ENCODE measurements at regions not wholly inside any gene's neighbourhood (a gene's known extent, or its start where the extent isn't known, plus 50 kb on each side); places are given as distances from the start of the nearest gene placed in this dataset.
A peak's percentile ranks its signal among the peaks of the same experiment; 100 is the strongest.

DNA sequence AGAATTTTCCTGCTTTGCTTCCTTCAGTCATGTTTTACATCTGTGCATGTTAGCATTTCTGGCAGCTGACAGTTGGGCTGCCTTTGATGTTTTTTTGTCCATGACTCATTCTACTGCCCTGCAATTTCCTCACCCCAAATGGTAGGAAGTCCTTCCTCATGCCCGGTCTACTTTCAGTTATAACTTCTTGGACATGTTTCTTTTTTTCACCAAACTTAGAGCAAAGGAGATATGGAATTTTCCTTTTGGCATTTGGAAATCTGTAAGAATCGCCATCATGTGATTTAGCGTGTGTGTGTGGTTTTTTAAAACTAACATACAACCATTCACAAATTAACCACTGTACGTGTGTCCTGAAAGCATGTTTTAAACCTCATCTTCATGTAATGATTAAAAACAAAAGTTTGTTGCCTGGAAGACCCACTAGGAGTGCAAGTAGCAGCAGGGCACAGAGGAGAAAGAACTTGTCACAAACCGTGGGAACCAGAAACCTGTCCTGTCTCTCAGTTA is 430.7 kb upstream of the CFAP20DC start (continued):
- TF ChIP-seq, protein P1, sequence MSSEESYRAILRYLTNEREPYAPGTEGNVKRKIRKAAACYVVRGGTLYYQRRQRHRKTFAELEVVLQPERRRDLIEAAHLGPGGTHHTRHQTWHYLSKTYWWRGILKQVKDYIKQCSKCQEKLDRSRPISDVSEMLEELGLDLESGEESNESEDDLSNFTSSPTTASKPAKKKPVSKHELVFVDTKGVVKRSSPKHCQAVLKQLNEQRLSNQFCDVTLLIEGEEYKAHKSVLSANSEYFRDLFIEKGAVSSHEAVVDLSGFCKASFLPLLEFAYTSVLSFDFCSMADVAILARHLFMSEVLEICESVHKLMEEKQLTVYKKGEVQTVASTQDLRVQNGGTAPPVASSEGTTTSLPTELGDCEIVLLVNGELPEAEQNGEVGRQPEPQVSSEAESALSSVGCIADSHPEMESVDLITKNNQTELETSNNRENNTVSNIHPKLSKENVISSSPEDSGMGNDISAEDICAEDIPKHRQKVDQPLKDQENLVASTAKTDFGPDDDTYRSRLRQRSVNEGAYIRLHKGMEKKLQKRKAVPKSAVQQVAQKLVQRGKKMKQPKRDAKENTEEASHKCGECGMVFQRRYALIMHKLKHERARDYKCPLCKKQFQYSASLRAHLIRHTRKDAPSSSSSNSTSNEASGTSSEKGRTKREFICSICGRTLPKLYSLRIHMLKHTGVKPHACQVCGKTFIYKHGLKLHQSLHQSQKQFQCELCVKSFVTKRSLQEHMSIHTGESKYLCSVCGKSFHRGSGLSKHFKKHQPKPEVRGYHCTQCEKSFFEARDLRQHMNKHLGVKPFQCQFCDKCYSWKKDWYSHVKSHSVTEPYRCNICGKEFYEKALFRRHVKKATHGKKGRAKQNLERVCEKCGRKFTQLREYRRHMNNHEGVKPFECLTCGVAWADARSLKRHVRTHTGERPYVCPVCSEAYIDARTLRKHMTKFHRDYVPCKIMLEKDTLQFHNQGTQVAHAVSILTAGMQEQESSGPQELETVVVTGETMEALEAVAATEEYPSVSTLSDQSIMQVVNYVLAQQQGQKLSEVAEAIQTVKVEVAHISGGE (CRISPR knock-in tag; IDR thresholded peaks at IDR 0.05), result no peak
- TF ChIP-seq MXI1 (IDR thresholded peaks at IDR 0.05; ENCODE audit: low read depth, low read length), result no peak
- peak; percentile 39 to 56; a peak in 2 of 4 replicates for TF ChIP-seq EP300 (IDR thresholded peaks at IDR 0.05; ENCODE audit: borderline replicate concordance in 1 of 2, control insufficient read depth in 1 of 2, low read depth in 2 of 2, low read length in 2 of 2)
- TF ChIP-seq ZZZ3 (IDR thresholded peaks at IDR 0.05; ENCODE audit: control insufficient read depth, insufficient read length, low read depth), result no peak
- TF ChIP-seq YBX1 (IDR thresholded peaks at IDR 0.05), result no peak
- peak; percentile 64 to 65; a peak in 3 of 4 replicates for TF ChIP-seq BHLHE40 (IDR thresholded peaks at IDR 0.05; ENCODE audit: borderline replicate concordance in 1 of 2, low read depth in 2 of 2, low read length in 1 of 2)
- TF ChIP-seq ZBED1 (IDR thresholded peaks at IDR 0.05; ENCODE audit: borderline replicate concordance), result peak; percentile 61
- TF ChIP-seq SIX5 (IDR thresholded peaks at IDR 0.05; ENCODE audit: low read depth, low read length, severe bottlenecking), result no peak
- no peak for TF ChIP-seq NRF1 (conservative IDR thresholded peaks at IDR 0.05; ENCODE audit: low read depth, low read length)
- TF ChIP-seq, protein P2, sequence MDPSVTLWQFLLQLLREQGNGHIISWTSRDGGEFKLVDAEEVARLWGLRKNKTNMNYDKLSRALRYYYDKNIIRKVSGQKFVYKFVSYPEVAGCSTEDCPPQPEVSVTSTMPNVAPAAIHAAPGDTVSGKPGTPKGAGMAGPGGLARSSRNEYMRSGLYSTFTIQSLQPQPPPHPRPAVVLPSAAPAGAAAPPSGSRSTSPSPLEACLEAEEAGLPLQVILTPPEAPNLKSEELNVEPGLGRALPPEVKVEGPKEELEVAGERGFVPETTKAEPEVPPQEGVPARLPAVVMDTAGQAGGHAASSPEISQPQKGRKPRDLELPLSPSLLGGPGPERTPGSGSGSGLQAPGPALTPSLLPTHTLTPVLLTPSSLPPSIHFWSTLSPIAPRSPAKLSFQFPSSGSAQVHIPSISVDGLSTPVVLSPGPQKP (IDR thresholded peaks at IDR 0.05; ENCODE audit: low read depth, low read length), result no peak
- TF ChIP-seq, protein P3, sequence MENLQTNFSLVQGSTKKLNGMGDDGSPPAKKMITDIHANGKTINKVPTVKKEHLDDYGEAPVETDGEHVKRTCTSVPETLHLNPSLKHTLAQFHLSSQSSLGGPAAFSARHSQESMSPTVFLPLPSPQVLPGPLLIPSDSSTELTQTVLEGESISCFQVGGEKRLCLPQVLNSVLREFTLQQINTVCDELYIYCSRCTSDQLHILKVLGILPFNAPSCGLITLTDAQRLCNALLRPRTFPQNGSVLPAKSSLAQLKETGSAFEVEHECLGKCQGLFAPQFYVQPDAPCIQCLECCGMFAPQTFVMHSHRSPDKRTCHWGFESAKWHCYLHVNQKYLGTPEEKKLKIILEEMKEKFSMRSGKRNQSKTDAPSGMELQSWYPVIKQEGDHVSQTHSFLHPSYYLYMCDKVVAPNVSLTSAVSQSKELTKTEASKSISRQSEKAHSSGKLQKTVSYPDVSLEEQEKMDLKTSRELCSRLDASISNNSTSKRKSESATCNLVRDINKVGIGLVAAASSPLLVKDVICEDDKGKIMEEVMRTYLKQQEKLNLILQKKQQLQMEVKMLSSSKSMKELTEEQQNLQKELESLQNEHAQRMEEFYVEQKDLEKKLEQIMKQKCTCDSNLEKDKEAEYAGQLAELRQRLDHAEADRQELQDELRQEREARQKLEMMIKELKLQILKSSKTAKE (IDR thresholded peaks at IDR 0.05; ENCODE audit: low read depth, poor library complexity, severe bottlenecking), result peak; percentile 56
- no peak for TF ChIP-seq ASH2L (IDR thresholded peaks at IDR 0.05; ENCODE audit: borderline replicate concordance, low read depth)
- peak; percentile 94 for TF ChIP-seq TCF7 (IDR thresholded peaks at IDR 0.05; ENCODE audit: borderline replicate concordance)
- no peak for TF ChIP-seq STAT1 (conservative IDR thresholded peaks at IDR 0.05)
- TF ChIP-seq MYC (IDR thresholded peaks at IDR 0.05; ENCODE audit: insufficient read depth, insufficient read length, insufficient replicate concordance, low read length, severe bottlenecking), result no peak
- TF ChIP-seq CREM (IDR thresholded peaks at IDR 0.05; ENCODE audit: low read depth), result no peak
- TF ChIP-seq PAX8 (IDR thresholded peaks at IDR 0.05), result no peak
- TF ChIP-seq GATAD2B (conservative IDR thresholded peaks at IDR 0.05; ENCODE audit: low read depth), result 0 out of 2 replicates have a peak, but pooled peaks have one; percentile 37
- no peak for TF ChIP-seq MEF2A (IDR thresholded peaks at IDR 0.05; ENCODE audit: insufficient read depth, low read depth, low read length)
- no peak for TF ChIP-seq NR2F1 (conservative IDR thresholded peaks at IDR 0.05)
- TF ChIP-seq, protein P4, sequence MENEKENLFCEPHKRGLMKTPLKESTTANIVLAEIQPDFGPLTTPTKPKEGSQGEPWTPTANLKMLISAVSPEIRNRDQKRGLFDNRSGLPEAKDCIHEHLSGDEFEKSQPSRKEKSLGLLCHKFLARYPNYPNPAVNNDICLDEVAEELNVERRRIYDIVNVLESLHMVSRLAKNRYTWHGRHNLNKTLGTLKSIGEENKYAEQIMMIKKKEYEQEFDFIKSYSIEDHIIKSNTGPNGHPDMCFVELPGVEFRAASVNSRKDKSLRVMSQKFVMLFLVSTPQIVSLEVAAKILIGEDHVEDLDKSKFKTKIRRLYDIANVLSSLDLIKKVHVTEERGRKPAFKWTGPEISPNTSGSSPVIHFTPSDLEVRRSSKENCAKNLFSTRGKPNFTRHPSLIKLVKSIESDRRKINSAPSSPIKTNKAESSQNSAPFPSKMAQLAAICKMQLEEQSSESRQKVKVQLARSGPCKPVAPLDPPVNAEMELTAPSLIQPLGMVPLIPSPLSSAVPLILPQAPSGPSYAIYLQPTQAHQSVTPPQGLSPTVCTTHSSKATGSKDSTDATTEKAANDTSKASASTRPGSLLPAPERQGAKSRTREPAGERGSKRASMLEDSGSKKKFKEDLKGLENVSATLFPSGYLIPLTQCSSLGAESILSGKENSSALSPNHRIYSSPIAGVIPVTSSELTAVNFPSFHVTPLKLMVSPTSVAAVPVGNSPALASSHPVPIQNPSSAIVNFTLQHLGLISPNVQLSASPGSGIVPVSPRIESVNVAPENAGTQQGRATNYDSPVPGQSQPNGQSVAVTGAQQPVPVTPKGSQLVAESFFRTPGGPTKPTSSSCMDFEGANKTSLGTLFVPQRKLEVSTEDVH (IDR thresholded peaks at IDR 0.05; ENCODE audit: low read depth, partially characterized antibody), result no peak
